AG10803 (cell line): ENCODE measurements at regions not wholly inside any gene's neighbourhood (a gene's known extent, or its start where the extent isn't known, plus 50 kb on each side); places are given as distances from the start of the nearest gene placed in this dataset.
A peak's percentile ranks its signal among the peaks of the same experiment; 100 is the strongest.

Experiments
- DNase-seq: peaks from one replicate; pipeline ENCODE4 v3.0.0; 2010; ENCODE audit warnings: low read depth
- H3K4me3 ChIP-seq: 2 replicates; pipeline ENCODE4 v1.5.1; 2011; ENCODE audit warnings: mild to moderate bottlenecking, low read length, control low read depth
- TF ChIP-seq, protein P1 (sequence below): conservative IDR thresholded peaks from 2 replicates; pipeline ENCODE4 v1.5.1; 2011; ENCODE audit warnings: mild to moderate bottlenecking, low read length, control low read depth, inconsistent platforms

DNA sequence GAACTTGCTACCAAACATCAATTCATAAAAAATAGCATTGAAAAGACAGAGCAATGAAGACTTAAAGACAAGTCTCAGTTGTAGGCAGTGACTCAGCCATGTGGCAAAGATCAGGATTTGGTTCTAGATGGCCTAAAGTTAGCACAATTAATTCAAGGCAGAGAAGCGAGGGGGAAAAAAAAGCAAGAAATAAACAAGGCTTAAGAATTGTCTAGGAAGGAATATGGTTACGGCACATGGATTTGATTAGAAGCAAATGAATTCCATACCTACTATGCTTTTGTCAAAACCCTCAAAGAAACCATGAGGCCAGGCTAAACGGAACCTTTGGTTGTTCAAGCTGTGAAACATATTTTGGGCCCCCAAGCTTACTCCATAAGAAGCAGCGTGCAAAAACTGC is 362.2 kb upstream of the KCNH7 start:
- peak; percentile 39 for DNase-seq
- H3K4me3 ChIP-seq, result no peak overlapping the region
- TF ChIP-seq, protein P1, sequence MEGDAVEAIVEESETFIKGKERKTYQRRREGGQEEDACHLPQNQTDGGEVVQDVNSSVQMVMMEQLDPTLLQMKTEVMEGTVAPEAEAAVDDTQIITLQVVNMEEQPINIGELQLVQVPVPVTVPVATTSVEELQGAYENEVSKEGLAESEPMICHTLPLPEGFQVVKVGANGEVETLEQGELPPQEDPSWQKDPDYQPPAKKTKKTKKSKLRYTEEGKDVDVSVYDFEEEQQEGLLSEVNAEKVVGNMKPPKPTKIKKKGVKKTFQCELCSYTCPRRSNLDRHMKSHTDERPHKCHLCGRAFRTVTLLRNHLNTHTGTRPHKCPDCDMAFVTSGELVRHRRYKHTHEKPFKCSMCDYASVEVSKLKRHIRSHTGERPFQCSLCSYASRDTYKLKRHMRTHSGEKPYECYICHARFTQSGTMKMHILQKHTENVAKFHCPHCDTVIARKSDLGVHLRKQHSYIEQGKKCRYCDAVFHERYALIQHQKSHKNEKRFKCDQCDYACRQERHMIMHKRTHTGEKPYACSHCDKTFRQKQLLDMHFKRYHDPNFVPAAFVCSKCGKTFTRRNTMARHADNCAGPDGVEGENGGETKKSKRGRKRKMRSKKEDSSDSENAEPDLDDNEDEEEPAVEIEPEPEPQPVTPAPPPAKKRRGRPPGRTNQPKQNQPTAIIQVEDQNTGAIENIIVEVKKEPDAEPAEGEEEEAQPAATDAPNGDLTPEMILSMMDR, result no peak

DNA sequence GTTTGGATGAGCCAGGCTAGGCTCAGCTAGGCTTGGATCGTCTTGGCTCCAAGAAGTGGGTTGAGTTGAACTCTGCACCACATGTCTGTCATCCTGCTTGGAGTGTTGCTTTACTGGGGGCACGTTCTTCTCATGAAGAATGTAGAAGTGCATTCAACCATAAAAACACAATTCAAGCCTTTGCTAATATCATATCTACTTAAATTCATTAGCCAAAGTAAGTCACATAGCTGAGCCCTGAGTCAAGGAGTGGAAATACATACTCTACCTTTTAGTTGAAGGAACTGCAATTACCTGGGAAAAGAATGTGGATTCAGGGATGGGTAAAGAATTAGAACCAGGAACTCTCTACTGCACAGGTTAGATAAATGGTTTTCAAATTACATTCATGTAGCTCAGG is 360.4 kb upstream of the KCNH7 start:
- TF ChIP-seq, protein P1, result no peak
- H3K4me3 ChIP-seq, result no peak overlapping the region
- DNase-seq, result no peak

DNA sequence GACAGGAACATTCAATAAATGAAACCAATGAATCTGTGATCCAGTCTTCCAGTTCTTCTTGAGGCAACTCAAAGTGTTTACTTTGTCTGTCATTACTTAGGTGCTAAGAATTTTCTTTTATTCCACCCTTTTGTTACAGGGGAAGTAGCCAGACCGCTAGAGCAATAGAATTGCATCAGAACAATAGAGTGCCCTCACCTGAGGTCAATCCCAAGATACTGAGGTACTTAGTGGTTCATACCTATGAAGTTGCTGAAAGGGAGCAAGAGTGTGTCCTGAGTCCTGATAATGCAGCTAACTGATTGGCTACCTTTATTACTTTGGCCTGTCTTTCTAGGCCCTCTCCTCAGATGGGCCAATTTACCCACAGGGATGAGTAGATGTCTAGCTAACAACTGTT is 359.4 kb upstream of the KCNH7 start:
- no peak for DNase-seq
- no peak overlapping the region for H3K4me3 ChIP-seq
- TF ChIP-seq, protein P1, result no peak

DNA sequence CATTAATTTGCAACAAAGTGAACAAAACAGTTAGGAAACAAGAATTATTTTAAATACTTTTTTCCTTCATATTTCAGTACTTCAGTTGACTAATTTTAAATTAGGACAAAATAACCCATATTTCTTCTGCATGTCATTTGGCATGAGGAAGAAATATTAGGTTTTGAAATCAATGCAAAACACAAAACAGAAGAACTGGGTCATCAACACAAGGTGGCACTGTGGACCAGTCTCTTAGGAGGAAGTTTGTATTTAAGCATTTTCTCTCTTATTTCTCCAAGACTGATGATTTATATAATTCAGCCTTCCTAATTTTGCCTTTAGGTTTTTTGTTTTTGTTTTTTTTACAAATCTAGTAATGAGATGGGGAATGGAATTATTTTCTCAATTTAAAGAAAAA is 352.8 kb upstream of the KCNH7 start:
- H3K4me3 ChIP-seq, result no peak overlapping the region
- DNase-seq, result peak; percentile 53
- TF ChIP-seq, protein P1, result peak; percentile 78

DNA sequence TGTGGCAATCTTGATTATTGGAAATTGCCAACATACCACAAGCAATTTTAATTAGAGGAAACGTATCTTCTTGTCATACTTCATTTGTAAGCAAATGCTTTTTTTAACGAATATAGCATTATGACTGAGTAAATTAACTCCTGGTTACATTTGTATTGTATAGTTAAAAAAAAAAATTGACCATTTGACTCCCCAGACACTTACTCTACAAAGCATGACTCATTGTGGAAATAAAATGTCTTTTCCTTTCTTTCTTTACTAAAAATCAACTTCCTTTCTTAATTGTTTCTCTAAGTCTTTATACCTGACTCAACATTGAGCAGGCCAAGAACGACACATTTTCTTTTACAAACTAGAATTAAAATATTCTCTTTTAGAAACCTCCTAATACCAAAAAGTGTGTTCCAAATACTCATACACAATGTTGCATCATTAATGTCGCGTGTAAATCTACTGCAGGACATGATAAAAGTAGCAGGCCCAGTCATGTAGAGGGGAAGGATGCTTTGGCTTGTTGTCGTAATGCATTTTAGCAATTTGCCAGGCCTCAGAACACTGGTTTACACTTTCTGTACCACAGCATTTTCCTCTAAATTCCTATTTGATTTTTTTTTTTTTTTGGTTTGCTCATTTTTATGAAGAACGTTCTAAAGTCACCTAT is 349.6 kb upstream of the KCNH7 start:
- TF ChIP-seq, protein P1, result no peak
- DNase-seq, result no peak
- H3K4me3 ChIP-seq, result no peak overlapping the region

DNA sequence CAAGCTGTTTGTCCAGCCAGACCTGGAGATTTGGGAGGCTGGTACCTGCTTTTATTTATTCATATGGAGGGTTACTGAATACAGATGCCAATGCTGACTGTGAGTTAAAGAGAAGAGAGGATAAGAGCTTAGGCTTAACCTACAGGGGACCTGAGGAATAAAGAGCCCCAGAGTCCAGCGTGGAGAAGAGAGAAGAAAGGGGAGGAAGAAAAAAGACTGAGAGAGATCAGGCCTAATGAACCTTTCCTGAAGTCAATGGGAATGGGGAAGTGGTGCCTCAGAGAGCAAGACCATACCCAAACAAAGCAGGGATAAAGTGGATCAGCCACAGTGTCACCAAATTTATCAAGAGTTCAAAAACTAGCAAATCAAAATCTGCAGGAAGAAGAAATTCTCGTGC is 348.6 kb upstream of the KCNH7 start:
- TF ChIP-seq, protein P1, result no peak
- H3K4me3 ChIP-seq, result no peak overlapping the region
- no peak for DNase-seq

DNA sequence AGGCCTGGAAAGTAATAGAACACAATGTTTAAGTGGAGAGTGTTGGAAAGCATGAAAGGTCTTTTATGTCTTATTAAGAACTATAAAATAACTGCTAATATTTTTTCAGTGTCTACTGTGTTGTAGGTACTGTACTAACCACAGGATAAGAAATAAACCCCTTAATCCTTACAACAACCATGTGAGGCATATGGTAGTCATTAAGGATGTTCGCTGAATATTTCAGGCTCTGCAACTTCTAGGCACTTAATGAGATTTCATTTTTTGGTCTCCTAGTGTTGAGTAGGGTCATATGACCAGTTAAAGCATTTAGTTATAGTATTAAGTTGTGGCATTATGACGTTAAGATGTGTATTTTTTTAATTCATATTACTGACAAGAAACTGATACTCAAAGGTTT is 346.6 kb upstream of the KCNH7 start:
- no peak for DNase-seq
- TF ChIP-seq, protein P1, result no peak
- H3K4me3 ChIP-seq, result no peak overlapping the region
